Mesendoderm (in vitro differentiated cells): ENCODE measurements at regions not wholly inside any gene's neighbourhood (a gene's known extent, or its start where the extent isn't known, plus 50 kb on each side); places are given as distances from the start of the nearest gene placed in this dataset.
"Not testable (repeated sequence)": the region's sequence is repeated elsewhere in the genome, so short reads cannot be mapped to it uniquely, and the experiment has no call there.

Source experiments
- DNase-seq: peaks from one replicate; pipeline ENCODE4 v3.0.0; 2013
- H2AK5ac ChIP-seq: 2 replicates; pipeline ENCODE4 v1.6.1; 2013; ENCODE audit warnings: low read length, inconsistent platforms
- H2BK120ac ChIP-seq: 2 replicates; pipeline ENCODE4 v1.6.1; 2013; ENCODE audit warnings: low read depth, mild to moderate bottlenecking, low read length, moderate library complexity, mixed read lengths
- H2BK15ac ChIP-seq: replicated peaks from 2 replicates; pipeline ENCODE4 v1.6.1; 2013; ENCODE audit warnings: low read depth, mild to moderate bottlenecking, moderate library complexity
- H2BK5ac ChIP-seq: 2 replicates; pipeline ENCODE4 v1.6.1; 2013; ENCODE audit warnings: low read length, inconsistent platforms
- H3K18ac ChIP-seq: 2 replicates; pipeline ENCODE4 v1.6.1; 2013; ENCODE audit warnings: mild to moderate bottlenecking, low read length, mixed read lengths
- H3K23ac ChIP-seq: one replicate; pipeline ENCODE4 v1.6.1; 2013; ENCODE audit warnings: low read length
- H3K27ac ChIP-seq: 2 replicates; pipeline ENCODE4 v1.5.1; 2013; ENCODE audit warnings: low read depth, mild to moderate bottlenecking, inconsistent platforms, low read length, moderate library complexity
- H3K27me3 ChIP-seq: 2 replicates; pipeline ENCODE4 v1.6.1; 2013; ENCODE audit warnings: low read length, control low read depth, mild to moderate bottlenecking, inconsistent platforms; ENCODE audit not compliant: insufficient read depth, poor library complexity
- H3K36me3 ChIP-seq: 2 replicates; pipeline ENCODE4 v1.6.1; 2013; ENCODE audit warnings: low read length, inconsistent platforms; ENCODE audit not compliant: control insufficient read depth, insufficient read depth
- H3K4ac ChIP-seq: one replicate; pipeline ENCODE4 v1.6.1; 2013; ENCODE audit warnings: low read depth, mild to moderate bottlenecking, low read length, moderate library complexity
- H3K4me1 ChIP-seq: 2 replicates; pipeline ENCODE4 v1.6.1; 2013; ENCODE audit warnings: low read depth, low read length, inconsistent platforms; ENCODE audit not compliant: control insufficient read depth
- H3K4me2 ChIP-seq: 2 replicates; pipeline ENCODE4 v1.6.1; 2013; ENCODE audit warnings: low read length
- H3K4me3 ChIP-seq: 2 replicates; pipeline ENCODE4 v1.5.1; 2013; ENCODE audit warnings: mild to moderate bottlenecking, low read length
- H3K56ac ChIP-seq: one replicate; pipeline ENCODE4 v1.6.1; 2013; ENCODE audit warnings: low read length
- H3K79me1 ChIP-seq: 2 replicates; pipeline ENCODE4 v1.6.1; 2013; ENCODE audit warnings: low read length, inconsistent platforms
- H3K79me2 ChIP-seq: 2 replicates; pipeline ENCODE4 v1.6.1; 2013; ENCODE audit warnings: mild to moderate bottlenecking, low read length; ENCODE audit not compliant: control insufficient read depth, insufficient read depth
- H3K9ac ChIP-seq: 2 replicates; pipeline ENCODE4 v1.6.1; 2013; ENCODE audit warnings: low read length, inconsistent platforms
- H4K5ac ChIP-seq: one replicate; pipeline ENCODE4 v1.6.1; 2013; ENCODE audit warnings: low read length
- H4K8ac ChIP-seq: one replicate; pipeline ENCODE4 v1.6.1; 2013; ENCODE audit warnings: low read depth, mild to moderate bottlenecking, control low read depth, low read length, moderate library complexity
- WGBS: extraction: QIAGEN DNeasy Blood & Tissue Kit; methylation state at CpG from one replicate; pipeline ENCODE4 v1.1.7; 2013; ENCODE audit warnings: low lambda C conversion rate, missing lambda C conversion rate; ENCODE audit not compliant: insufficient coverage; ENCODE audit errors: extremely low coverage; 5-methylcytosine and 5-hydroxymethylcytosine counted together

GRCh38 chr4:162965978-162966377 is 200.7 kb downstream of the NAF1 start:
- H2BK15ac ChIP-seq, H2BK120ac ChIP-seq, H4K8ac ChIP-seq, H3K9ac ChIP-seq, H3K27ac ChIP-seq, H4K5ac ChIP-seq, H2BK5ac ChIP-seq, H3K4me1 ChIP-seq, H3K27me3 ChIP-seq, H3K56ac ChIP-seq, H3K18ac ChIP-seq, H3K4me2 ChIP-seq, H3K23ac ChIP-seq, H3K79me1 ChIP-seq, H3K4ac ChIP-seq, H3K36me3 ChIP-seq, H3K79me2 ChIP-seq, H2AK5ac ChIP-seq, H3K4me3 ChIP-seq, DNase-seq: not testable (repeated sequence)
- WGBS, result no CpG with 5 or more reads among the region's 4 CpGs

- H3K79me2 ChIP-seq, result no peaks in the 10 kb centered on the region
- no peaks in the 10 kb centered on the region for H3K36me3 ChIP-seq
- DNase-seq, result peak; percentile 73
Measured at GRCh38 chr4:162959046-162959445, 207.6 kb downstream of the NAF1 start.

GRCh38 chr4:162957521-162958143 is 209.1 kb downstream of the NAF1 start:
- Histone ChIP-seq H3K4me2 (no peak overlapping the region), H3K79me2 (no peaks in the 10 kb centered on the region), H2BK15ac (no peak overlapping the region), H3K4me1 (peaks cover 2% of the 10 kb centered on the region), H3K9ac (no peak overlapping the region), H3K36me3 (no peaks in the 10 kb centered on the region), H4K5ac (no peak overlapping the region), H4K8ac (no peak overlapping the region), H3K79me1 (no peaks in the 10 kb centered on the region), H3K18ac (peak overlapping the region; percentile 92), H3K27me3 (no peaks in the 10 kb centered on the region), H2BK5ac (peak overlapping the region; percentile 53), H2BK120ac (no peak overlapping the region), H3K27ac (no peak overlapping the region), H3K56ac (no peak overlapping the region), H3K4ac (no peak overlapping the region), H3K4me3 (no peak overlapping the region), H3K23ac (no peak overlapping the region), H2AK5ac (no peak overlapping the region)
- no CpG with 5 or more reads among the region's 3 CpGs for WGBS
- no peak for DNase-seq

More at GRCh38 chr4:162959046-162959445, 207.6 kb downstream of the NAF1 start:
- Histone ChIP-seq H3K4me3 (no peak overlapping the region), H3K56ac (no peak overlapping the region), H3K27me3 (no peaks in the 10 kb centered on the region), H2BK120ac (no peak overlapping the region), H3K4ac (no peak overlapping the region), H3K79me1 (no peaks in the 10 kb centered on the region), H3K4me2 (no peak overlapping the region), H2BK5ac (peak overlapping the region; percentile 10), H4K8ac (no peak overlapping the region), H4K5ac (no peak overlapping the region), H2AK5ac (no peak overlapping the region), H3K23ac (no peak overlapping the region), H3K18ac (no peak overlapping the region), H3K4me1 (peaks cover 2% of the 10 kb centered on the region), H3K9ac (no peak overlapping the region), H2BK15ac (no peak overlapping the region), H3K27ac (no peak overlapping the region)
- no CpG with 5 or more reads among the region's 2 CpGs for WGBS

GRCh38 chr4:162954976-162955375 is 211.7 kb downstream of the NAF1 start:
- no peak overlapping the region for H4K8ac ChIP-seq
- no peaks in the 10 kb centered on the region for H3K79me1 ChIP-seq
- H3K9ac ChIP-seq, result no peak overlapping the region
- H3K27ac ChIP-seq, result no peak overlapping the region
- DNase-seq, result no peak
- H3K27me3 ChIP-seq, result no peaks in the 10 kb centered on the region
- no peak overlapping the region for H4K5ac ChIP-seq
- no peak overlapping the region for H3K56ac ChIP-seq
- no peak overlapping the region for H3K18ac ChIP-seq
- H2BK15ac ChIP-seq, result no peak overlapping the region
- H3K4me2 ChIP-seq, result no peak overlapping the region
- H2BK5ac ChIP-seq, result peak overlapping the region; percentile 37
- no peaks in the 10 kb centered on the region for H3K36me3 ChIP-seq
- no peak overlapping the region for H3K23ac ChIP-seq
- H2BK120ac ChIP-seq, result no peak overlapping the region
- H3K4me3 ChIP-seq, result no peak overlapping the region
- peaks cover 2% of the 10 kb centered on the region for H3K4me1 ChIP-seq
- no peaks in the 10 kb centered on the region for H3K79me2 ChIP-seq
- no peak overlapping the region for H3K4ac ChIP-seq
- no CpG with 5 or more reads among the region's 2 CpGs for WGBS
- H2AK5ac ChIP-seq, result no peak overlapping the region

- Histone ChIP-seq H3K18ac (no peak overlapping the region), H3K4me3 (no peak overlapping the region), H2AK5ac (no peak overlapping the region), H3K27ac (no peak overlapping the region), H3K36me3 (no peaks in the 10 kb centered on the region), H3K56ac (no peak overlapping the region), H3K23ac (no peak overlapping the region), H3K4me2 (no peak overlapping the region), H3K79me1 (no peaks in the 10 kb centered on the region), H3K9ac (no peak overlapping the region), H2BK5ac (no peak overlapping the region), H3K27me3 (no peaks in the 10 kb centered on the region), H2BK120ac (no peak overlapping the region), H3K79me2 (no peaks in the 10 kb centered on the region), H4K8ac (no peak overlapping the region), H2BK15ac (no peak overlapping the region), H3K4me1 (no peaks in the 10 kb centered on the region), H3K4ac (no peak overlapping the region), H4K5ac (no peak overlapping the region)
- DNase-seq, result peak; percentile 65
- WGBS, result no CpG with 5 or more reads among the region's 3 CpGs
Measured at GRCh38 chr4:162952232-162952631, 214.5 kb downstream of the NAF1 start.

- Histone ChIP-seq H3K18ac (no peak overlapping the region), H3K79me2 (no peaks in the 10 kb centered on the region), H3K4ac (no peak overlapping the region), H2BK15ac (no peak overlapping the region), H2BK120ac (no peak overlapping the region), H2AK5ac (no peak overlapping the region), H4K5ac (no peak overlapping the region), H3K56ac (no peak overlapping the region), H2BK5ac (no peak overlapping the region), H3K4me3 (no peak overlapping the region), H3K79me1 (no peaks in the 10 kb centered on the region), H3K4me2 (no peak overlapping the region), H3K4me1 (no peaks in the 10 kb centered on the region), H4K8ac (no peak overlapping the region), H3K23ac (no peak overlapping the region), H3K27me3 (no peaks in the 10 kb centered on the region), H3K36me3 (no peaks in the 10 kb centered on the region), H3K27ac (no peak overlapping the region), H3K9ac (no peak overlapping the region)
- DNase-seq, result no peak
Measured at GRCh38 chr4:162945713-162946112, 221.0 kb downstream of the NAF1 start.
